Kidney epithelial cell (primary cell): ENCODE measurements at regions not wholly inside any gene's neighbourhood (a gene's known extent, or its start where the extent isn't known, plus 50 kb on each side); places are given as distances from the start of the nearest gene placed in this dataset.

Experiments
- DNase-seq: peaks from one replicate; pipeline ENCODE4 v3.0.0-alpha.2; 2010; ENCODE audit warnings: low read depth
- H3K27me3 ChIP-seq: 2 replicates; pipeline ENCODE4 v1.6.0; 2011; ENCODE audit warnings: low read length; ENCODE audit not compliant: control insufficient read depth, insufficient read depth
- H3K36me3 ChIP-seq: 2 replicates; pipeline ENCODE4 v1.5.1; 2011; ENCODE audit warnings: low read length; ENCODE audit not compliant: control insufficient read depth, insufficient read depth
- H3K4me3 ChIP-seq: 2 replicates; pipeline ENCODE4 v1.5.1; 2011; ENCODE audit warnings: low read depth, mild to moderate bottlenecking, control low read depth, low read length
- CTCF ChIP-seq: IDR thresholded peaks from 2 replicates; pipeline ENCODE4 v1.5.1; 2011; ENCODE audit warnings: mild to moderate bottlenecking, moderate library complexity, low read length, control low read depth, inconsistent platforms; ENCODE audit not compliant: insufficient read depth, poor library complexity, severe bottlenecking

- no peaks in the 10 kb centered on the region for H3K27me3 ChIP-seq
- H3K36me3 ChIP-seq: no peaks in the 10 kb centered on the region
- no peak for DNase-seq
- TF ChIP-seq CTCF: no peak
- no peak overlapping the region for H3K4me3 ChIP-seq
Measured at GRCh38 chr12:82209533-82209932, 148.7 kb downstream of the CCDC59 start.

GRCh38 chr12:82207556-82207955 is 150.6 kb downstream of the CCDC59 start:
- TF ChIP-seq CTCF: no peak
- no peak overlapping the region for H3K4me3 ChIP-seq
- no peak for DNase-seq
- no peaks in the 10 kb centered on the region for H3K36me3 ChIP-seq
- H3K27me3 ChIP-seq: no peaks in the 10 kb centered on the region

- no peak for DNase-seq
- no peak for TF ChIP-seq CTCF
Measured at GRCh38 chr12:82203086-82203485, 155.1 kb downstream of the CCDC59 start.

GRCh38 chr12:82187595-82187994 is 170.6 kb downstream of the CCDC59 start:
- no peak for TF ChIP-seq CTCF
- no peak for DNase-seq
- no peak overlapping the region for H3K4me3 ChIP-seq
- no peaks in the 10 kb centered on the region for H3K27me3 ChIP-seq
- H3K36me3 ChIP-seq: no peaks in the 10 kb centered on the region

More at GRCh38 chr12:82203086-82203485, 155.1 kb downstream of the CCDC59 start:
- H3K36me3 ChIP-seq: no peaks in the 10 kb centered on the region
- no peak overlapping the region for H3K4me3 ChIP-seq
- H3K27me3 ChIP-seq: no peaks in the 10 kb centered on the region

GRCh38 chr12:82187011-82187410 is 171.2 kb downstream of the CCDC59 start:
- DNase-seq: no peak
- TF ChIP-seq CTCF: no peak
- Histone ChIP-seq H3K4me3 (no peak overlapping the region), H3K36me3 (no peaks in the 10 kb centered on the region), H3K27me3 (no peaks in the 10 kb centered on the region)

- Histone ChIP-seq H3K4me3 (no peak overlapping the region), H3K36me3 (no peaks in the 10 kb centered on the region), H3K27me3 (no peaks in the 10 kb centered on the region)
- no peak for TF ChIP-seq CTCF
- DNase-seq: no peak
Measured at GRCh38 chr12:82186282-82186681, 171.9 kb downstream of the CCDC59 start.
